Tibial nerve (tissue), 4 donors: ENCODE measurements at regions not wholly inside any gene's neighbourhood (a gene's known extent, or its start where the extent isn't known, plus 50 kb on each side); places are given as distances from the start of the nearest gene placed in this dataset.

ENCODE experiments used
- EP300 ChIP-seq, 2 donors: sonication (generic); formaldehyde crosslinking; IDR thresholded peaks; one replicate each; pipeline ENCODE4 v1.6.1; 2017; ENCODE audit warnings: antibody characterized with exemption in 2 of 2, mild to moderate bottlenecking in 1 of 2
- POLR2A ChIP-seq, 2 donors: fragments of 450-650 bp; IDR thresholded peaks; one replicate each; pipeline ENCODE4 v1.6.1; 2017; ENCODE audit warnings: antibody characterized with exemption in 2 of 2, mild to moderate bottlenecking in 2 of 2, moderate library complexity in 2 of 2
- TF ChIP-seq, protein P1 (sequence below), 5 experiments: fragments of 200-600 bp in 3 of 5; fragments of 450-650 bp in 2 of 5; sonication (generic) in 3 of 5; IDR thresholded peaks; one replicate each; pipeline ENCODE4 v1.5.1; 2016 to 2019; ENCODE audit warnings: antibody characterized with exemption in 5 of 5, mild to moderate bottlenecking in 3 of 5, moderate library complexity in 2 of 5

DNA sequence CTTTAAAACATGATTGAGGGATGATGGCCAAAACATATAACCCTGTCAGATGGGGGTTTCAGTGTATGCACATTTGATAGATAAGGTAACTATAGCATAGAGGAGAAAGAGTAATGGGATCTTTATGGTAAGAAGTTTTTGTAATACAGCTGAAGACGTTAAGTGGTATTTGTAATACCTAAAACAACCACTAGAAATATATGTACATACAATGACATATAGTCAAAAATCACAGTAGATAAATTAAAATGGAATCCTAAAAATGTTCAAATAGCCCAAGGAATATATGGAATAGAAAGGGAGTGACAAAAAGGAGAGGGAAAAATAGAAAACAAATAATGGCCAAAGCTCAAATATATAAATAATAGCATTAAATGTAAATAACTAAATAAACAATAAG, 371.3 kb upstream of the FSTL5 start:
- TF ChIP-seq, protein P1, sequence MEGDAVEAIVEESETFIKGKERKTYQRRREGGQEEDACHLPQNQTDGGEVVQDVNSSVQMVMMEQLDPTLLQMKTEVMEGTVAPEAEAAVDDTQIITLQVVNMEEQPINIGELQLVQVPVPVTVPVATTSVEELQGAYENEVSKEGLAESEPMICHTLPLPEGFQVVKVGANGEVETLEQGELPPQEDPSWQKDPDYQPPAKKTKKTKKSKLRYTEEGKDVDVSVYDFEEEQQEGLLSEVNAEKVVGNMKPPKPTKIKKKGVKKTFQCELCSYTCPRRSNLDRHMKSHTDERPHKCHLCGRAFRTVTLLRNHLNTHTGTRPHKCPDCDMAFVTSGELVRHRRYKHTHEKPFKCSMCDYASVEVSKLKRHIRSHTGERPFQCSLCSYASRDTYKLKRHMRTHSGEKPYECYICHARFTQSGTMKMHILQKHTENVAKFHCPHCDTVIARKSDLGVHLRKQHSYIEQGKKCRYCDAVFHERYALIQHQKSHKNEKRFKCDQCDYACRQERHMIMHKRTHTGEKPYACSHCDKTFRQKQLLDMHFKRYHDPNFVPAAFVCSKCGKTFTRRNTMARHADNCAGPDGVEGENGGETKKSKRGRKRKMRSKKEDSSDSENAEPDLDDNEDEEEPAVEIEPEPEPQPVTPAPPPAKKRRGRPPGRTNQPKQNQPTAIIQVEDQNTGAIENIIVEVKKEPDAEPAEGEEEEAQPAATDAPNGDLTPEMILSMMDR (IDR thresholded peaks at IDR 0.05) = no peak
- TF ChIP-seq POLR2A (IDR thresholded peaks at IDR 0.05) (no peak), EP300 (IDR thresholded peaks at IDR 0.05) (no peak)
